ENCODE measurements at regions not wholly inside any gene's neighbourhood (a gene's known extent, or its start where the extent isn't known, plus 50 kb on each side); places are given as distances from the start of the nearest gene placed in this dataset.

DNA sequence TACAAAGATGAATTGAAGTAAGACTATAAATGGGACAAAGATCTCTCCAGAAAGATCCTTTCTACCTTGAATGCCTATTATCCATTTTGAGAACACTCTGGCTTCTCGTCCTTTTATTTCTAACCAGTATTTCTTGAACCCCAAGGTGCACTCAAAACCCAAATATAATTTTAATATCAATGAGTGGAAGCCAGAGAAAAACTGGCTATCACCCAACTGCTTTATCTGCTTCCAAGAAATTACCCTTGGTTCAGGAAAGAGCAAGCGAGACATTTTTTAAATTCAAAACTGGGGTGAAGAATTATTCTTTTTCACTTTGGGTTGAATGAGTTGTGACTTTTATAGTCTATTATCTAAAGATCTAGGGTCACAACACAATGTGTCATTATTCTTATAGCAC is 221.3 kb downstream of the PTH2R start:
- CTCF ChIA-PET (ENCODE audit: partially characterized antibody), result no interaction called here
- no peak overlapping the region for H3K9ac ChIP-seq (replicated peaks in 1 of 4; ENCODE audit: extremely low read depth in 1 of 4, low read depth in 3 of 4, low read length in 3 of 4)

More for the DNA sequence above, 221.3 kb downstream of the PTH2R start:
- Histone ChIP-seq H3K27me3 (replicated peaks in 1 of 4; ENCODE audit: control insufficient read depth in 3 of 4, extremely low read depth in 1 of 4, insufficient read depth in 3 of 4, low read length in 3 of 4) (no peaks in the 10 kb centered on the region), H3K36me3 (ENCODE audit: control insufficient read depth in 2 of 4, insufficient read depth in 4 of 4, low read length in 3 of 4) (no peaks in the 10 kb centered on the region), H3K4ac (replicated peaks; ENCODE audit: insufficient read length, low read depth, low read length) (no peak overlapping the region), H4K91ac (replicated peaks; ENCODE audit: insufficient read length, low read length) (no peak overlapping the region), H3K4me1 (replicated peaks in 1 of 4; ENCODE audit: control insufficient read depth in 3 of 4, insufficient read depth in 4 of 4, low read length in 3 of 4) (no peaks in the 10 kb centered on the region), H2BK12ac (ENCODE audit: low read depth, low read length) (no peak overlapping the region), H3K79me2 (ENCODE audit: control insufficient read depth in 1 of 2, insufficient read depth in 2 of 2, low read length in 2 of 2) (no peaks in the 10 kb centered on the region), H3K4me2 (ENCODE audit: insufficient read depth in 1 of 2, low read depth in 2 of 2, low read length in 2 of 2) (no peak overlapping the region), H2BK5ac (ENCODE audit: low read depth, low read length) (no peak overlapping the region), H3K23me2 (ENCODE audit: low read depth, low read length) (no peaks in the 10 kb centered on the region), H3K9me3 (ENCODE audit: insufficient read depth in 2 of 2, low read depth in 1 of 2, low read length in 1 of 2) (no peaks in the 10 kb centered on the region), H2AK5ac (ENCODE audit: low read depth, low read length) (no peak overlapping the region), H3K18ac (ENCODE audit: extremely low read depth, low read length) (no peak overlapping the region), H2BK15ac (ENCODE audit: low read length) (no peak overlapping the region), H2AFZ (ENCODE audit: low read length) (no peak overlapping the region), H4K8ac (ENCODE audit: extremely low read depth, insufficient read depth, low read length) (no peak overlapping the region), H2BK20ac (ENCODE audit: low read length) (no peak overlapping the region), H3K14ac (ENCODE audit: insufficient read length) (no peak overlapping the region), H4K20me1 (replicated peaks in 1 of 2; ENCODE audit: control insufficient read depth in 1 of 2, insufficient read depth in 2 of 2, low read length in 2 of 2) (no peaks in the 10 kb centered on the region), H3K4me3 (ENCODE audit: extremely low read depth in 1 of 4, insufficient read depth in 2 of 4, low read depth in 3 of 4, low read length in 4 of 4) (no peak overlapping the region), H3K56ac (replicated peaks; ENCODE audit: insufficient read length, low read depth, low read length) (no peak overlapping the region), H3K23ac (ENCODE audit: insufficient read length) (no peak overlapping the region), H3K27ac (ENCODE audit: low read depth, low read length) (no peak overlapping the region), H2BK120ac (replicated peaks; ENCODE audit: low read depth, low read length) (no peak overlapping the region), H4K5ac (ENCODE audit: insufficient read length, low read depth, low read length) (no peak overlapping the region), H3K79me1 (ENCODE audit: low read depth, low read length) (no peaks in the 10 kb centered on the region)
- DNase-seq (ENCODE audit: low read depth in 1 of 2, low spot score in 2 of 2), result no peak
- no peak for FAIRE-seq
- POLR2A ChIA-PET (ENCODE audit: partially characterized antibody), result no interaction called here
- no peak for TF ChIP-seq BCL11A (IDR thresholded peaks at IDR 0.05; ENCODE audit: low read depth in 2 of 2, low read length in 2 of 2)
- TF ChIP-seq SIN3A (conservative IDR thresholded peaks at IDR 0.05 in 1 of 2, IDR thresholded peaks at IDR 0.05 in 1 of 2; ENCODE audit: low read depth in 1 of 2, low read length in 2 of 2), result no peak
- TF ChIP-seq POU5F1 (IDR thresholded peaks at IDR 0.05; ENCODE audit: low read depth, low read length), result no peak
- no peak for TF ChIP-seq JUND (IDR thresholded peaks at IDR 0.05; ENCODE audit: low read length)
- TF ChIP-seq BACH1 (IDR thresholded peaks at IDR 0.05; ENCODE audit: low read length), result no peak
- TF ChIP-seq, protein P1, sequence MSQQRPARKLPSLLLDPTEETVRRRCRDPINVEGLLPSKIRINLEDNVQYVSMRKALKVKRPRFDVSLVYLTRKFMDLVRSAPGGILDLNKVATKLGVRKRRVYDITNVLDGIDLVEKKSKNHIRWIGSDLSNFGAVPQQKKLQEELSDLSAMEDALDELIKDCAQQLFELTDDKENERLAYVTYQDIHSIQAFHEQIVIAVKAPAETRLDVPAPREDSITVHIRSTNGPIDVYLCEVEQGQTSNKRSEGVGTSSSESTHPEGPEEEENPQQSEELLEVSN (IDR thresholded peaks at IDR 0.05), result no peak
- TF ChIP-seq RXRA (IDR thresholded peaks at IDR 0.05; ENCODE audit: insufficient read depth, low read depth, low read length), result no peak
- no peak for TF ChIP-seq POLR2AphosphoS5 (IDR thresholded peaks at IDR 0.05; ENCODE audit: low read depth, low read length)
- TF ChIP-seq CBX8 (IDR thresholded peaks at IDR 0.05; ENCODE audit: borderline replicate concordance, low read depth, low read length), result no peak
- no peak for TF ChIP-seq CHD1 (IDR thresholded peaks at IDR 0.05; ENCODE audit: low read depth, low read length)
- TF ChIP-seq EZH2 (IDR thresholded peaks at IDR 0.05; ENCODE audit: low read depth, low read length, severe bottlenecking), result no peak
- TF ChIP-seq RFX5 (IDR thresholded peaks at IDR 0.05; ENCODE audit: borderline replicate concordance, low read depth, low read length), result no peak
- no peak for TF ChIP-seq TEAD4 (IDR thresholded peaks at IDR 0.05; ENCODE audit: low read depth, low read length)
- TF ChIP-seq SAP30 (IDR thresholded peaks at IDR 0.05; ENCODE audit: insufficient read depth, insufficient replicate concordance, low read length), result no peak
- TF ChIP-seq KDM1A (IDR thresholded peaks at IDR 0.05; ENCODE audit: borderline replicate concordance, low read length), result no peak
- 77% methylated on average over 2 of the region's 2 CpGs; no CpG with 5 or more reads in 1 of the 2 experiments for WGBS, 2 experiments (ENCODE audit: extremely low coverage in 1 of 2, insufficient coverage in 1 of 2, insufficient read length in 1 of 2, insufficient replicate concordance in 2 of 2, low coverage in 1 of 2, low lambda C conversion rate in 2 of 2, missing lambda C conversion rate in 1 of 2)
